ENCODE measurements at regions not wholly inside any gene's neighbourhood (a gene's known extent, or its start where the extent isn't known, plus 50 kb on each side); places are given as distances from the start of the nearest gene placed in this dataset.

GRCh38 chr12:105474672-105475071 lies 144.2 kb downstream of the C12orf75 start:
- Histone ChIP-seq H3K27ac (ENCODE audit: control insufficient read depth, insufficient read depth) (no peak overlapping the region), H3K27me3 (replicated peaks in 1 of 2; ENCODE audit: control insufficient read depth in 2 of 2, insufficient read depth in 2 of 2, low read length in 1 of 2) (no peaks in the 10 kb centered on the region), H3K9ac (ENCODE audit: control insufficient read depth, insufficient read depth, low read length) (no peak overlapping the region), H3K4me1 (ENCODE audit: control insufficient read depth, insufficient read depth, low read length) (no peaks in the 10 kb centered on the region), H2AFZ (ENCODE audit: control insufficient read depth, low read depth, low read length) (no peak overlapping the region), H3K4me2 (ENCODE audit: control insufficient read depth, insufficient read depth) (no peak overlapping the region), H3K79me2 (ENCODE audit: control insufficient read depth, insufficient read depth, low read length) (no peaks in the 10 kb centered on the region), H3K4me3 (no peak overlapping the region), H4K20me1 (ENCODE audit: control insufficient read depth, insufficient read depth) (no peaks in the 10 kb centered on the region), H3K36me3 (ENCODE audit: control insufficient read depth in 2 of 2, insufficient read depth in 2 of 2, low read length in 1 of 2) (no peaks in the 10 kb centered on the region), H3K9me3 (replicated peaks; ENCODE audit: control insufficient read depth, insufficient read depth, low read length) (no peaks in the 10 kb centered on the region; the same call in 2 of the 3 replicates)
- ChIA-PET RAD21 (ENCODE audit: unreplicated experiment) (no interaction called here), SMC1A (ENCODE audit: uncharacterized antibody, unreplicated experiment) (no interaction called here), CTCF (no interaction called here), POLR2A (interaction anchor here (0.7 kb wide), 1 partner anchor 1831 kb away, joined by 9 read pairs; no protein-coding TSS in a partner anchor)
- intact Hi-C loops (cut with micrococcal nuclease; ENCODE audit: unreplicated experiment) (no loop called here), in situ Hi-C loops (cut with MboI) (no loop called here)
- no TSS peak for BruUV-seq (replicated peaks)
- DNase-seq (ENCODE audit: low read depth, low spot score) (no peak), ATAC-seq (no peak), FAIRE-seq (no peak)
- 9% methylated on average over 4 of the region's 4 CpGs for WGBS (ENCODE audit: insufficient coverage, insufficient replicate concordance, low lambda C conversion rate, missing lambda C conversion rate)
- TF ChIP-seq HSF1 (IDR thresholded peaks at IDR 0.05; ENCODE audit: low read depth, low read length) (no peak), NFXL1 (IDR thresholded peaks at IDR 0.05; ENCODE audit: borderline replicate concordance) (no peak), NR2F1 (conservative IDR thresholded peaks at IDR 0.05) (no peak), BHLHE40 (IDR thresholded peaks at IDR 0.05; ENCODE audit: borderline replicate concordance in 1 of 2, low read depth in 2 of 2, low read length in 1 of 2) (no peak), TCF7 (IDR thresholded peaks at IDR 0.05; ENCODE audit: borderline replicate concordance) (no peak), CUX1 (IDR thresholded peaks at IDR 0.05; ENCODE audit: insufficient replicate concordance, low read depth, low read length) (no peak), MTA2 (IDR thresholded peaks at IDR 0.05; ENCODE audit: low read depth) (no peak), SMARCA5 (IDR thresholded peaks at IDR 0.05) (no peak), ETV6 (conservative IDR thresholded peaks at IDR 0.05 in 1 of 2, IDR thresholded peaks at IDR 0.05 in 1 of 2; ENCODE audit: borderline replicate concordance in 1 of 2, low read depth in 1 of 2) (no peak), WRNIP1 (IDR thresholded peaks at IDR 0.05; ENCODE audit: borderline replicate concordance, low read depth, low read length) (no peak), ZNF207 (IDR thresholded peaks at IDR 0.05; ENCODE audit: borderline replicate concordance) (no peak), TARDBP (IDR thresholded peaks at IDR 0.05; ENCODE audit: borderline replicate concordance) (no peak), ZNF217 (IDR thresholded peaks at IDR 0.05) (no peak), IKZF2 (IDR thresholded peaks at IDR 0.05) (no peak), E4F1 (IDR thresholded peaks at IDR 0.05; ENCODE audit: borderline replicate concordance, partially characterized antibody) (no peak), POU2F2 (IDR thresholded peaks at IDR 0.05; ENCODE audit: borderline replicate concordance, low read depth, low read length) (no peak), PML (IDR thresholded peaks at IDR 0.05; ENCODE audit: low read length) (no peak), HDAC2 (IDR thresholded peaks at IDR 0.05) (no peak)
